Nephron progenitor cell (in vitro differentiated cells): ENCODE measurements at regions not wholly inside any gene's neighbourhood (a gene's known extent, or its start where the extent isn't known, plus 50 kb on each side); places are given as distances from the start of the nearest gene placed in this dataset.

Source experiments
- DNase-seq: peaks from one replicate; pipeline ENCODE4 v3.0.0; 2021
- H3K27ac Mint-ChIP-seq: 2 replicates; pipeline ENCODE4 v1.8.0; 2021; ENCODE audit warnings: mild to moderate bottlenecking, moderate library complexity, mixed read lengths
- H3K27me3 Mint-ChIP-seq: 2 replicates; pipeline ENCODE4 v1.8.0; 2021; ENCODE audit warnings: mild to moderate bottlenecking, low read depth, mixed read lengths; ENCODE audit not compliant: poor library complexity
- H3K36me3 Mint-ChIP-seq: 2 replicates; pipeline ENCODE4 v1.8.0; 2021; ENCODE audit warnings: low read depth, mixed read lengths
- H3K4me1 Mint-ChIP-seq: 2 replicates; pipeline ENCODE4 v1.8.0; 2021; ENCODE audit warnings: mixed read lengths
- H3K4me3 Mint-ChIP-seq: 2 replicates; pipeline ENCODE4 v1.8.0; 2021; ENCODE audit warnings: mild to moderate bottlenecking, moderate library complexity, mixed read lengths
- H3K9me3 Mint-ChIP-seq: 2 replicates; pipeline ENCODE4 v1.8.0; 2021; ENCODE audit warnings: mild to moderate bottlenecking, moderate library complexity, mixed read lengths
- TF ChIP-seq, protein P1 (sequence below): fragments of 200-600 bp; sonication (generic); IDR thresholded peaks from 2 replicates; pipeline ENCODE4 v1.5.0; 2021; ENCODE audit warnings: antibody characterized with exemption

- DNase-seq, result no peak
- no peak overlapping the region for H3K4me3 Mint-ChIP-seq
- H3K27ac Mint-ChIP-seq, result no peak overlapping the region
- TF ChIP-seq, protein P1, sequence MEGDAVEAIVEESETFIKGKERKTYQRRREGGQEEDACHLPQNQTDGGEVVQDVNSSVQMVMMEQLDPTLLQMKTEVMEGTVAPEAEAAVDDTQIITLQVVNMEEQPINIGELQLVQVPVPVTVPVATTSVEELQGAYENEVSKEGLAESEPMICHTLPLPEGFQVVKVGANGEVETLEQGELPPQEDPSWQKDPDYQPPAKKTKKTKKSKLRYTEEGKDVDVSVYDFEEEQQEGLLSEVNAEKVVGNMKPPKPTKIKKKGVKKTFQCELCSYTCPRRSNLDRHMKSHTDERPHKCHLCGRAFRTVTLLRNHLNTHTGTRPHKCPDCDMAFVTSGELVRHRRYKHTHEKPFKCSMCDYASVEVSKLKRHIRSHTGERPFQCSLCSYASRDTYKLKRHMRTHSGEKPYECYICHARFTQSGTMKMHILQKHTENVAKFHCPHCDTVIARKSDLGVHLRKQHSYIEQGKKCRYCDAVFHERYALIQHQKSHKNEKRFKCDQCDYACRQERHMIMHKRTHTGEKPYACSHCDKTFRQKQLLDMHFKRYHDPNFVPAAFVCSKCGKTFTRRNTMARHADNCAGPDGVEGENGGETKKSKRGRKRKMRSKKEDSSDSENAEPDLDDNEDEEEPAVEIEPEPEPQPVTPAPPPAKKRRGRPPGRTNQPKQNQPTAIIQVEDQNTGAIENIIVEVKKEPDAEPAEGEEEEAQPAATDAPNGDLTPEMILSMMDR, result no peak
- H3K27me3 Mint-ChIP-seq, result peaks cover 3% of the 10 kb centered on the region
- peaks cover 5% of the 10 kb centered on the region for H3K9me3 Mint-ChIP-seq
- peaks cover 4% of the 10 kb centered on the region for H3K36me3 Mint-ChIP-seq
- peaks cover 22% of the 10 kb centered on the region for H3K4me1 Mint-ChIP-seq
Observed at GRCh38 chr12:124093297-124093696, 120.3 kb downstream of the ZNF664 start.

DNA sequence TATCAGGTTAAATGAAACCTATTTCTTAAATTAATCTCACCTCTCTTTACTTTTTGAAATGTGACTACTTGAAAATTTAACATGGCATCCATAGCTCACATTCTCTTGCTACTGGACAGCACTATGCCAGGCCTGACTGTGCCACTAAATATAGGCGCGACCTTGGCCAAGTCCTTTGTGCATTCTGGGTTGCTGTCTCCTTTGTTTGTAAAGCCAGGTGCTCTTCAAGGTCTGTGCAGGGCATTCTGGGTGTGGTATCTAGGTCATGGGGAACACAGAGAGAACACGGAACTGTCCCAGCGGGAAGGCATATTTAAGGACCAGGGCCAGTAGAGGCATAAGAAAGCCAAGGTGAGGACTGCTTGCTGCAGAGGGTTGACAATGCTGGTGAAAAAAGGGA is 121.2 kb downstream of the ZNF664 start:
- no peak overlapping the region for H3K4me3 Mint-ChIP-seq
- no peak overlapping the region for H3K27ac Mint-ChIP-seq
- H3K27me3 Mint-ChIP-seq, result peaks cover 6% of the 10 kb centered on the region
- TF ChIP-seq, protein P1, result no peak
- H3K4me1 Mint-ChIP-seq, result peaks cover 25% of the 10 kb centered on the region
- peaks cover 4% of the 10 kb centered on the region for H3K36me3 Mint-ChIP-seq
- no peak for DNase-seq
- peaks cover 5% of the 10 kb centered on the region for H3K9me3 Mint-ChIP-seq

GRCh38 chr12:124094733-124095132 is 121.7 kb downstream of the ZNF664 start:
- TF ChIP-seq, protein P1, result no peak
- peaks cover 6% of the 10 kb centered on the region for H3K27me3 Mint-ChIP-seq
- no peak for DNase-seq

DNA sequence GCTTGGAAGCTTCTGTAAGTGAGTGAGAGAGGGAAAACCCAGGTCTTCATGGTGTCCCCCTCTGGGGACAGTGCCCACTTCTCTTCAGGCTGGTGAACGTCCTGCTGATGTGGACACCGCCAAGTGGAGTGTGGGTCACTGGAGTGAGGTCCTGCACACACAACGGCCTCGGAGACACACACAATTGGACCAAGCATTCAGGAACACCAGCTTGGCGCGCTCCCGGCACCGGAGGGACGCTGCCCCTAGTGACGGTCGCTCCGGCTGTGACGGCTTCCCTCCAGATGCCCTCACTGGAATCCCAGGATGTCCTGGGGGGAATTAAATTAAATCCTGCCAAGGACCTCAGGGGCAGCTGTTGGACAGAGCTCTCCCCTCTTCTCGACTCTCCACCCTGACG is 123.1 kb downstream of the ZNF664 start:
- Mint-ChIP-seq H3K36me3 (peaks cover 12% of the 10 kb centered on the region), H3K27me3 (peaks cover 6% of the 10 kb centered on the region), H3K4me3 (no peak overlapping the region), H3K4me1 (peaks cover 37% of the 10 kb centered on the region), H3K9me3 (peaks cover 17% of the 10 kb centered on the region), H3K27ac (no peak overlapping the region)
- TF ChIP-seq, protein P1, result no peak
- no peak for DNase-seq

More at GRCh38 chr12:124094733-124095132, 121.7 kb downstream of the ZNF664 start:
- Mint-ChIP-seq H3K27ac (no peak overlapping the region), H3K9me3 (peaks cover 9% of the 10 kb centered on the region), H3K36me3 (peaks cover 4% of the 10 kb centered on the region), H3K4me1 (peaks cover 30% of the 10 kb centered on the region), H3K4me3 (no peak overlapping the region)

GRCh38 chr12:124096869-124097434 is 123.9 kb downstream of the ZNF664 start:
- peaks cover 39% of the 10 kb centered on the region for H3K4me1 Mint-ChIP-seq
- H3K36me3 Mint-ChIP-seq, result peaks cover 9% of the 10 kb centered on the region
- peaks cover 6% of the 10 kb centered on the region for H3K27me3 Mint-ChIP-seq
- DNase-seq, result no peak
- peaks cover 18% of the 10 kb centered on the region for H3K9me3 Mint-ChIP-seq
- TF ChIP-seq, protein P1, result no peak
- no peak overlapping the region for H3K4me3 Mint-ChIP-seq
- H3K27ac Mint-ChIP-seq, result no peak overlapping the region

DNA sequence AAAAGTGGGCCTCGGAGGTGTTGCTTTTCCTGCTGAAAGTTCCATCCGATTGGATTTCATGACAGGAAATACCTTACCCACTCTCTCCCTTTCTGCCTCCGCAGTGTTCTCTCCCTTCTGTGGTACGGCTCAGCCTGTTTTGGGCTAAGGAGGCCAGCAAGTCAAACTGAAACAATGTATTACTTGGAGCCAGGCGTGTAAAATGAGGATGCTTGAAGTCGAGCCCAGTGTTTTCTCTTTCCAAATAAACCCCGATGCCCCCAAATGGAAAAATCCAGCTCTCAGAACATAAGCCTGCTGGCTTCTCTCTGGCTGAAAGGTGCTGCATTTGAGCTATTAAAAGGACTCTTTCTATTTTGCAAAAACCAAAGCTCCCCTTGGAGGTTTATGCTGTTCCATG is 124.7 kb downstream of the ZNF664 start:
- Mint-ChIP-seq H3K4me1 (peaks cover 39% of the 10 kb centered on the region), H3K27me3 (peaks cover 8% of the 10 kb centered on the region), H3K27ac (peak overlapping the region; percentile 52), H3K9me3 (peaks cover 20% of the 10 kb centered on the region), H3K36me3 (peaks cover 9% of the 10 kb centered on the region), H3K4me3 (peak overlapping the region; percentile 16)
- no peak for DNase-seq
- TF ChIP-seq, protein P1, result no peak
